Astrocyte of the cerebellum (primary cell): ENCODE measurements at regions not wholly inside any gene's neighbourhood (a gene's known extent, or its start where the extent isn't known, plus 50 kb on each side); places are given as distances from the start of the nearest gene placed in this dataset.

Experiments used
- DNase-seq: peaks from one replicate; pipeline ENCODE4 v3.0.0-alpha.2; 2011; ENCODE audit warnings: low read depth
- H3K4me3 ChIP-seq: 2 replicates; pipeline ENCODE4 v1.5.1; 2011; ENCODE audit warnings: mild to moderate bottlenecking, low read depth, low read length, moderate library complexity
- CTCF ChIP-seq: IDR thresholded peaks from 2 replicates; pipeline ENCODE4 v1.5.1; 2012; ENCODE audit warnings: low read length, low read depth, moderate library complexity, mild to moderate bottlenecking; ENCODE audit errors: missing control alignments
- in situ Hi-C: cut with HindIII; loops from 2 replicates; pipeline ENCODE4 v1.10.0; 2017; ENCODE audit warnings: low sequenced_read_pairs

GRCh38 chr11:80727315-80727714 lies 1286.5 kb upstream of the TENM4 start:
- H3K4me3 ChIP-seq = no peak overlapping the region
- peak; percentile 54 for TF ChIP-seq CTCF
- in situ Hi-C loops = no loop called here
- peak; percentile 2 for DNase-seq

- DNase-seq = no peak
- TF ChIP-seq CTCF = no peak
- in situ Hi-C loops = no loop called here
- H3K4me3 ChIP-seq = no peak overlapping the region
These were observed 1285.4 kb upstream of the TENM4 start for GRCh38 chr11:80726236-80726635.

DNA sequence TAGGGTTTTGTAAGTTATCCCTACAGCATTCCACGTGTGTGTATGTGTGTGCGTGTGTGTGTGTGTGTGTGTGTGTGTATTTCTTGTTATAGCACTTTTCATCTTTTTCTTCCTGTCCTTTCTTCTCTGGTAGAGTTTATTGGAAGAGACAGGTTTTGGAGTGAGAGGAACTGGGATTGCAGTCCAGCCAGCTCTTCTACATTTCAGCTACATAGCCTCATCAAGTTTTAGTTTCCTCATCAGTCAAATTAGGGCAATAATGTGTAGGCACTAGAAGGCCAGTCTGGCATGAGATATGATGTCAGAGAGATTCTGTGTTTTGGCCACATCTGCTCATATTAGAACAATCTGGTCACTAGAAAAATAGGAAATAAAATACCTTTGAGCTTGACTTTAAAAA lies 1283.5 kb upstream of the TENM4 start:
- TF ChIP-seq CTCF = no peak
- no peak for DNase-seq
- H3K4me3 ChIP-seq = no peak overlapping the region
- in situ Hi-C loops = no loop called here

GRCh38 chr11:80722629-80723028 lies 1281.8 kb upstream of the TENM4 start:
- no peak for DNase-seq
- in situ Hi-C loops = no loop called here
- H3K4me3 ChIP-seq = no peak overlapping the region
- no peak for TF ChIP-seq CTCF

GRCh38 chr11:80720295-80720694 lies 1279.5 kb upstream of the TENM4 start:
- DNase-seq = no peak
- TF ChIP-seq CTCF = no peak
- H3K4me3 ChIP-seq = no peak overlapping the region
- in situ Hi-C loops = no loop called here

GRCh38 chr11:80719292-80719646 lies 1278.4 kb upstream of the TENM4 start:
- no peak for TF ChIP-seq CTCF
- in situ Hi-C loops = no loop called here
- H3K4me3 ChIP-seq = no peak overlapping the region
- DNase-seq = no peak
